ENCODE measurements at regions not wholly inside any gene's neighbourhood (a gene's known extent, or its start where the extent isn't known, plus 50 kb on each side); places are given as distances from the start of the nearest gene placed in this dataset.

GRCh38 chr15:58363673-58364072 lies 68.1 kb upstream of the LIPC start (continued):
- TF ChIP-seq AHDC1 (CRISPR knock-in tag; IDR thresholded peaks at IDR 0.05; ENCODE audit: borderline replicate concordance): peak; percentile 53; the same call in 1 of the 2 replicates
- peak; percentile 58 for TF ChIP-seq PAXIP1 (CRISPR knock-in tag; conservative IDR thresholded peaks at IDR 0.05)
- peak; percentile 57; the same call in 1 of the 2 replicates for TF ChIP-seq FOXP4 (CRISPR knock-in tag; IDR thresholded peaks at IDR 0.05)
